ENCODE measurements at regions not wholly inside any gene's neighbourhood (a gene's known extent, or its start where the extent isn't known, plus 50 kb on each side); places are given as distances from the start of the nearest gene placed in this dataset.
"Not testable (repeated sequence)": the region's sequence is repeated elsewhere in the genome, so short reads cannot be mapped to it uniquely, and the experiment has no call there.

DNA sequence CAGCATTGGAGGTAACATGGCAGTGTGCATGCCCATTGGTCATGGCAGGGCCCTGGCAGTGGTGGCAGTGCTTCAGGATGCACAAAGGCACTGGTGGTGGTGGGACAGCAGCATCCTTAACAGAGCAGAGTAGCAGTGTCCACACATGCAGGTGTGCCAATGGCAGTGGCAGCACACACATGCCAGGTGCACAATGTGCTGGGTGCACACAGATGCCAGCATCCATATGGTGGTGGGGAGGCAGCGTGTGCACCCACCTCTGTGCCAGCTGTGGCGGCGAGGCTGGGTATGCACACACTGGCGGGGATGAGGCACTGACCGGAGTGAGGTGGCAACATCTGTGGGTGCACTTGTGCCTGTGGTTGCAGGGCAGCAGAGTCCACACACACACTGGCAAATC is 150.6 kb downstream of the SI start:
- DNase-seq = no peak

- DNase-seq = no peak
Measured at GRCh38 chr3:164918905-164919304, 159.4 kb downstream of the SI start.

GRCh38 chr3:164912916-164913315 is 165.4 kb downstream of the SI start:
- DNase-seq = no peak

DNA sequence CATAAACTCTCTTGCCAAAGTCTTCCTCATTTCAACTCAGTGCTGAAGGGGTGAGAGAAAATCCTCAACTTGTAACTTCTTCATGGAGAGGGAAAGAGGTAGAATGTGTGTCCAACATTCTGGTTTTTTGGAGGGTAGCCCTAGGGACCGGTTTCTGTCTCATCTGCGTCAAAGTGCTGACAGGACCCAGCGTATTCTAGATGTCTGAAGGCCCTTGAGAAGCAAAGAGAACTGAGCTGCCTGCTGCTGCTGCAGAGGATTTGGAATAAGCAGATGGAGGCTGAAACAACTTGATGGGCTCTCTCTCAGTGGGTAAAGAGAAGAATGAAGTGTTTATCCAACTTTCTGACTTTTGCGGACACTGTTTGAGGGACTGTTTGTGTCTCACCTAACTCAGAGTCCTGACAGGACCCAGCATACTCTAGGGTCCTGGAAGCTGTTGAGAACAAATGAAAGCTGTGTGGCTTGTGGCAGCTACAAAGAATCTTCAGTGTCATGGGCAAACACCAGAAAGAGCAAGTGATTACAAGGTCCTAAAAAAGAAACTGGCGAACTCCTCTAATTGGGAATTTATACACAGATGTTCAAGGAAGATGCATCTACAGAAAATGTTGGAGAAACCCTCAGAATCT is 174.4 kb downstream of the SI start:
- no peak for DNase-seq

DNA sequence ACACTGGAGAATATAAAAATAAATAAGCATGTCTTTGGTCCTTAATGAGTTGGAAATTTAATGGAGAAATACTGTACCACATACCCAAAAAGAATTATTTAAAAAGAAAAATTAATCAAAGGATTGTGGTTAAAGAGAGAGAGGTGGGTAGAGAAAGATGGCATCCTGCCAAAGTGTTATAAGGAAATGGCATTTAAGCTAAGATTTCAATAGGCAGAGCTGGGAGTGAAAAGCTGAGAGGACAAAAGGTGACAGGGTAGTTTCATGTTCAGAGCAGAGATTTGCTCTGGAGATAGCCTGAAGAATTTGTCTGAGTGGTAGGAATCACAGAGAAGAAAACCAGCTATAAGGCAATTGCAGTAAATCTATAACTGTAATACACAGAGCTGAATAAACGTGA is 181.0 kb downstream of the SI start:
- DNase-seq = no peak

DNA sequence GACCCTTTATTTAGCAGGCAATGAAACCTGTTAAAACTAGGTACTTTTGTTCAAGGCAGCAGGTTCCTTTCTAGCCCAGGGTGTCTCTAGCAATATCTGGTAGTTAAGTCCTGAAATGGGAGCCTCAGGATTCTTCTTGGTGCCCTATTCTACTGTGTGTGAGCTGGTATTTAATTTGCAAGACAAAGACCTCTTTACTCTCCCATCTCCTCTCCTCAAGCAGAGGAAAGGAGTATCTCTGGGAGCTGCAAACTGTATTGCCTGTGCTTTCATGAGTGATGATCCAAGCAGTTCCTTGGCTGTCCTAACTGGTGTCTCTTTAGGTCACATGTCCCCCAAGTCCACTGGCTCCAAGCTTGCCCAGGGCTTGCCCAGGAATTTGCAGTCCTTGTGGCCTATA is 188.2 kb downstream of the SI start:
- no peak for DNase-seq

- no peak for DNase-seq
Measured at GRCh38 chr3:164883171-164883570, 195.1 kb downstream of the SI start.

GRCh38 chr3:164879201-164879600 is 199.1 kb downstream of the SI start:
- DNase-seq = no peak

DNA sequence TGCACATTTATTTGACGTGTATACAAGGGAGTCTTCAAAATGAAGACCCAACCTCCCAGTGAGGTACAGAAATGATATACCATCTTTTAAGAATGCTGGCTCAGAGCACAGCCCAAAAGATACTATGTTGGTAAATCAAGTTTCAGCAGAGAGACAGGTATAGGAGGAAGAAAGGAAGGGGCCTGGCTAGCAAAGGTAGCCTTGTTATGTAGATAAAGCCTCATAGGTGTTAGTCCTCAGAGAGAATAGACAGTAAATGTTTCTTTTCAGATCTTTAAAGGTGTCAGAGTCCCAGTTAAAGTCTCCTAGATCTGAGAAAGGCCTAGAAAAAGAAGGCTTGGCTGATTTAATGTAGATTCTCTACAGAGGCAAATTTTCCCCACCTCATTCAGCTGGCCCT is 213.8 kb downstream of the SI start:
- DNase-seq = no peak

GRCh38 chr3:164852866-164853265 is 225.4 kb downstream of the SI start:
- DNase-seq = no peak

DNA sequence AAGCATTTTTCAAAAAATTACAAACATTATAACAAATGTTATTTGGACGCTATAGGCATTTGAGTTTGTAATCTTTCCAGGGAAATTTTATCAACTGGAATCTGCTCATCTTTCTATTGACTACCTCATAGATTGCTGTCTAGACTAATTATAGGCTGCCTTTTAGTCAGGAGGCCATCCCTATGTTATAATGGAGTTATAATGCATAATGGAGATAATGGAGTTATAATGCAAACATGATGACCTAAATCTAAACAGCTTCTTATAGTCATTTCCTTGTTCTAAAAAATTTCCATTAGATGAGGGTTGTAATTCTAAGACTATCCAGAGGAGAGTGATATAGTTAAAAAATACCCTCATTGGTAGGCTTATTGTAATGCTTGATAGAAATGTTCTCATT is 226.4 kb downstream of the SI start:
- no peak for DNase-seq

- no peak for DNase-seq
Measured at GRCh38 chr3:164851204-164851603, 227.1 kb downstream of the SI start.

- no peak for DNase-seq
Measured at GRCh38 chr3:164848923-164849322, 229.4 kb downstream of the SI start.

GRCh38 chr3:164845739-164846138 is 232.6 kb downstream of the SI start:
- DNase-seq = no peak

GRCh38 chr3:164832216-164832615 is 246.1 kb downstream of the SI start:
- no peak for DNase-seq

DNA sequence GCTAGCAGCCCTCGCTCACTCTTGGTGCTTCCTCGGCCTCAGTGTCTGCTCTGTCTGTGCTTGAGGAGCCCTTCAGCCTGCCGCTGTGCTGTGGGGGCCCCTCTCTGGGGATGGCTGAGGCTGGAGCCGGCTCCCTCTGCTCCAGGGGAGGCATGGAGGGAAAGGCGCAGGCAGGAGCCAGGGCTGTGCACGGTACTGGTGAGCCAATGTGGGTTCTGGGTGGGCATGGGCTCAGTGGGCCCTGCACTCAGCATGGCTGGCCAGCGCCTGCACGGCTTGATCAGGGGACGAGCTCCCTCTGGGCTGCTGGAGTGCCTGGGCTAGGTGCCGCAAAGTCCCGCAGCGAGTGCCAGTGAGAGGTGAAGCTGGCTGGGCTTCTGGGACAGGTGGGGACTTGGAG is 260.0 kb downstream of the SI start:
- DNase-seq = no peak

- DNase-seq = no peak
Measured at GRCh38 chr3:164814106-164814505, 264.2 kb downstream of the SI start.

DNA sequence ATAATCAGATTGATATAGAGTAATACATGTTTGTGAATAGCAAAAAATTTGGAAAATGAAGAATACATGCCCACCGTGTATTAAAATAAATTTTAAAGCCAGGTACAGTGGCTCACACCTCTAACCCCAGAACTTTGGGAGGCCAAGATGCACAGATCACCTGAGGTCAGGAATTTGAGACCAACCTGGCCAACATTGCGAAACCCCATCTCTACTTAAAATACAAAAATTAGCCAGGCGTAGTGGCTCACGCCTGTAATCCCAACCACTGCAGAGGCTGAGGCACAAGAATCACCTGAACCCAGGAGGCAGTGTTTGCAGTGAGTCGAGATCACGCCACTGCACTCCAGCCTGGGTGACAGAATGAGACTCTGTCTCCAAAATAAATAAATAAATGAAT is 266.3 kb downstream of the SI start:
- no peak for DNase-seq

GRCh38 chr3:164806188-164806587 is 272.1 kb downstream of the SI start:
- DNase-seq = no peak

DNA sequence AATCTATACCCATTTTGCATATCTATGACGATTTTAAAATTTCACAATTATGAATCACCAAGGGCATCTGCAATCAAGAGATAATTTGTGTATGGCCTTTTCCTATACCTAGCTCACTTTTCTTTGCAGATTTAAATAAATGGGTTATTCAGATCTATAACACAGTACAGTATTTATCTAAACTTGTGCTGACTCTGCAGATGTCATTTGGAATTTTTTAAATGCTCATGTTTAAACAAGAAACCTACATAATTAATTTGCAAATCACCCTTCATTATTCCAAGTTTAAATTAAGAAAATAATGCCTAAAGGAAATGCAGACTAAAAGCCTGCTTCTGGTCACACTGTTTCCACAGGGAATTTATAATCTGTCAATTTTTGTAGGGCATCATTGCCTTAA is 284.2 kb downstream of the SI start:
- no peak for DNase-seq

DNA sequence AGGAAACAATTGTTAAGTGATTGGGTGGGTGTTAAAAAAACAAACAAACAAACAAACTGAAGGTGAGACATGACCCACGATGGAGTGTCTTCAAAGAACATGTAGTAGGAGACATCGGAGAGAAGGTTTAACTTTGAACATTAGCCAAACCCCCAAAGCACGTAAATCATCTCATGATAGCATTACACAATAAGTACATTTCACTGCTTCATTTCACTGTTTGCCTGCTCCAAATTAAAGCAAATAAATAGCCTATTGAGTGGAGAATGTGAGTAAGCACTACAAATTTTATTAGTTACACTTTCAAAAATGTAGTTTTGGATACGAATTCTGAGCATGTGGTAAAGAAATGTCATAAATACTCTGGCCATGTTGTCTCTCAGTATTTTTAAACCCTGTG is 287.0 kb downstream of the SI start:
- no peak for DNase-seq

GRCh38 chr3:164784407-164784806 is 293.9 kb downstream of the SI start:
- not testable (repeated sequence) for DNase-seq

DNA sequence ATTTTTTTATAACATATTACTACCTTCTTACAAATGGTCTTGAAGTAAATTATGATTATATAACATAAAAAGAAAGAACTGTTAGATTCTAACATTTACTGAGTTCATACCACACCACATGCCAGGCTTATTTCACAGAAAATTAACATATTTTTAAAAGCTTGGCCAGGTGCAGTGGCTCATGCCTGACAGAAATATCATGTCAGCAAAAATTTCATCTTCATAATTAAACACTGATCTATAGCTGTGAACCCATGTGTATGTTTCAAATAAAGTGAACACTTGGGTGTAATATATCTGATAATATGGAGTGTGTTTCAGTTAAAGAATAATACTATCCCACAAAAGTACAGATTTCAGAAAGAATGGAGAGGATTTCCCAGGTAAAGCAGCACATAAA is 296.5 kb downstream of the SI start:
- DNase-seq = no peak

GRCh38 chr3:164779816-164780215 is 298.5 kb downstream of the SI start:
- DNase-seq = no peak

DNA sequence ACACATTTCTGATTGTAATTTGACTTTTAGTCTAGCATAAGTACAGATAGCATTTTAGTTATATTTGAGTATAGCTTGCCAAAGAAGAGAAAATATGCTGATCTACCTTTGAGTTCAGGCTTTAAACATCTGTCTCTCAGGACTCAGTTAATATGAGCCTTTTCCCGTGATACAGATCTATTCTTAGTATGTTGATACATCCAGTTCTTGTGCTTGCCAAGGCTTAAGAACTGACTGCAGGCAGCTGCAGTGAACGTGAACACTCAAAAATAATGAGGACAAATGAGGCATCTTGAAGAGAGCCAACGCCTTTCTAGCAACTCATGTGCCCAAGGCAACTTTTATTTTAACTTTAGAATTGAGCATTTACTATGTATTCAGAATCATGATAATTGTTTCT is 325.5 kb downstream of the SI start:
- no peak for DNase-seq

GRCh38 chr3:164748626-164749025 is 329.7 kb downstream of the SI start:
- DNase-seq = no peak
